DND-41 (cell line): ENCODE measurements at regions not wholly inside any gene's neighbourhood (a gene's known extent, or its start where the extent isn't known, plus 50 kb on each side); places are given as distances from the start of the nearest gene placed in this dataset.

Experiments
- EZH2 ChIP-seq: IDR thresholded peaks from 3 replicates; pipeline ENCODE4 v1.6.1; 2012; ENCODE audit warnings: borderline replicate concordance, low read depth, mild to moderate bottlenecking, moderate library complexity, low read length, inconsistent platforms; ENCODE audit not compliant: severe bottlenecking
- TF ChIP-seq, protein P1 (sequence below): IDR thresholded peaks from 2 replicates; pipeline ENCODE4 v1.5.1; 2012; ENCODE audit warnings: borderline replicate concordance, low read length, moderate library complexity, mild to moderate bottlenecking; ENCODE audit not compliant: poor library complexity, severe bottlenecking; ENCODE audit errors: extremely low read depth

- TF ChIP-seq, protein P1, sequence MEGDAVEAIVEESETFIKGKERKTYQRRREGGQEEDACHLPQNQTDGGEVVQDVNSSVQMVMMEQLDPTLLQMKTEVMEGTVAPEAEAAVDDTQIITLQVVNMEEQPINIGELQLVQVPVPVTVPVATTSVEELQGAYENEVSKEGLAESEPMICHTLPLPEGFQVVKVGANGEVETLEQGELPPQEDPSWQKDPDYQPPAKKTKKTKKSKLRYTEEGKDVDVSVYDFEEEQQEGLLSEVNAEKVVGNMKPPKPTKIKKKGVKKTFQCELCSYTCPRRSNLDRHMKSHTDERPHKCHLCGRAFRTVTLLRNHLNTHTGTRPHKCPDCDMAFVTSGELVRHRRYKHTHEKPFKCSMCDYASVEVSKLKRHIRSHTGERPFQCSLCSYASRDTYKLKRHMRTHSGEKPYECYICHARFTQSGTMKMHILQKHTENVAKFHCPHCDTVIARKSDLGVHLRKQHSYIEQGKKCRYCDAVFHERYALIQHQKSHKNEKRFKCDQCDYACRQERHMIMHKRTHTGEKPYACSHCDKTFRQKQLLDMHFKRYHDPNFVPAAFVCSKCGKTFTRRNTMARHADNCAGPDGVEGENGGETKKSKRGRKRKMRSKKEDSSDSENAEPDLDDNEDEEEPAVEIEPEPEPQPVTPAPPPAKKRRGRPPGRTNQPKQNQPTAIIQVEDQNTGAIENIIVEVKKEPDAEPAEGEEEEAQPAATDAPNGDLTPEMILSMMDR: no peak
- TF ChIP-seq EZH2: no peak
Observed at GRCh38 chr7:11244149-11244548, 270.5 kb downstream of the PHF14 start.
